AG04449 (cell line): ENCODE measurements at regions not wholly inside any gene's neighbourhood (a gene's known extent, or its start where the extent isn't known, plus 50 kb on each side); places are given as distances from the start of the nearest gene placed in this dataset.

Experiments
- CTCF ChIA-PET: fragments of 350-600 bp; formaldehyde crosslinking; extraction: SDS; loops from one replicate; lab custom pipeline; 2021; ENCODE audit warnings: antibody characterized with exemption; lab: Yijun Ruan, JAX
- POLR2A ChIA-PET: fragments of 400-600, 350-600 bp; formaldehyde crosslinking; extraction: SDS; loops from one replicate; lab custom pipeline; 2020; ENCODE audit warnings: antibody characterized with exemption, inconsistent platforms; lab: Yijun Ruan, JAX
- DNase-seq: peaks from one replicate; pipeline ENCODE4 v3.0.0-alpha.2; 2010; ENCODE audit warnings: low read depth, low spot score
- H3K4me3 ChIP-seq: 2 replicates; pipeline ENCODE4 v1.5.1; 2011; ENCODE audit warnings: low read depth, mild to moderate bottlenecking, control low read depth, low read length
- CTCF ChIP-seq: IDR thresholded peaks from one replicate; pipeline ENCODE4 v1.5.1; 2011; ENCODE audit warnings: mild to moderate bottlenecking, moderate library complexity, low read length, control low read depth, inconsistent platforms; ENCODE audit not compliant: insufficient read depth; ENCODE audit errors: missing control alignments

- H3K4me3 ChIP-seq: no peak overlapping the region
- TF ChIP-seq CTCF: no peak
- POLR2A ChIA-PET: no interaction called here
- DNase-seq: no peak
- CTCF ChIA-PET: no interaction called here
Observed at GRCh38 chr7:156167417-156167807, 355.1 kb upstream of the SHH start.

- DNase-seq: no peak
- H3K4me3 ChIP-seq: no peak overlapping the region
- TF ChIP-seq CTCF: no peak
- CTCF ChIA-PET: no interaction called here
- POLR2A ChIA-PET: no interaction called here
Observed at GRCh38 chr7:156166692-156167416, 354.6 kb upstream of the SHH start.

- H3K4me3 ChIP-seq: no peak overlapping the region
- no peak for DNase-seq
- TF ChIP-seq CTCF: no peak
- POLR2A ChIA-PET: no interaction called here
- CTCF ChIA-PET: no interaction called here
Observed at GRCh38 chr7:156163747-156164146, 351.5 kb upstream of the SHH start.

- H3K4me3 ChIP-seq: no peak overlapping the region
- CTCF ChIA-PET: no interaction called here
- TF ChIP-seq CTCF: no peak
- no peak for DNase-seq
- POLR2A ChIA-PET: no interaction called here
Observed at GRCh38 chr7:156162451-156162850, 350.2 kb upstream of the SHH start.

GRCh38 chr7:156160811-156161210 is 348.5 kb upstream of the SHH start:
- ChIA-PET POLR2A (no interaction called here), CTCF (no interaction called here)
- no peak for TF ChIP-seq CTCF
- H3K4me3 ChIP-seq: no peak overlapping the region
- no peak for DNase-seq

- CTCF ChIA-PET: no interaction called here
Observed at GRCh38 chr7:156158693-156159092, 346.4 kb upstream of the SHH start.

More at GRCh38 chr7:156158693-156159092, 346.4 kb upstream of the SHH start:
- TF ChIP-seq CTCF: no peak
- POLR2A ChIA-PET: no interaction called here
- DNase-seq: no peak
- H3K4me3 ChIP-seq: no peak overlapping the region
